HG02870 (cell line): ENCODE measurements at regions not wholly inside any gene's neighbourhood (a gene's known extent, or its start where the extent isn't known, plus 50 kb on each side); places are given as distances from the start of the nearest gene placed in this dataset.
"Not testable (repeated sequence)": the region's sequence is repeated elsewhere in the genome, so short reads cannot be mapped to it uniquely, and the experiment has no call there.

ENCODE experiments used
- ATAC-seq: cut with Tn5 transposase; IDR thresholded peaks from one replicate; pipeline ENCODE4 v1.9.1; 2021; ENCODE audit warnings: mild to moderate bottlenecking, moderate library complexity; ENCODE audit not compliant: unreplicated experiment

- no peak for ATAC-seq
These were observed 945.2 kb downstream of the GRID1 start for GRCh38 chr10:85421421-85421820.

DNA sequence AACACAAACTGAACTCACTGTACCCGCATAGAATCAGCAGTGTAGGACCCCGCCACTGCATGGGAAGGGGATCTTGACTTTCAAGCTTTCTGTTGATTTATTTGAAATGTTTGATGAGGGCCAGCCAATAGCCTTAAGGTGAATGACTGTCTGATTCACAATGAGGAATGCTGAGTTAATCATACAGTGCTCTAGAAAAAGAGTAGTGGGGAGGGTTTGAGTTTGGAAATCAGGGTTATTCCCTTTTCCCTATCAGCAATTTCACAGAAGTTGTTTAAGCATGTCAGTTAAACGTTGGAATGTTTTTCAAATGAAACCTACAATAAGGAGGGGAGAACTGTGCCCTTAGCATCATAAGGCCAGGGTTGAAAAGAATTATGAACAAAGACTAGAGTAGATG, 937.5 kb downstream of the GRID1 start:
- no peak for ATAC-seq

DNA sequence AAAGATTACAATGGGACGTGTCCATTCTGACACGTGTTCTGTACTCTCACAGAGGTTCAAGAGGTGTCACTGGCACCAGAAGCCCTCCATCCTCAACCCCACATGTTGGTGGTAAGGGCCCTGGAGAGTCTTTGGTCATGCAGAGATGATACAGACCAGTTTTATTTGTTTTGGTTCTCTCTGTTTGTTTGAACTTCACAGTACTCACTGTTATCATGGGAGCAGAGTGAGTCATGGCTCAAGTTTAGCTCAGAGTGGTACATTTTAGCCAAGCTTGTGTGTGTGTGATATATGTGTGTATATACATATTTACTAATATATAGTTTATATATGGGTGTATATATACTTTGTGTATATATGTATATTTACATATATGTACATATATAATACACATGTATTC, 935.6 kb downstream of the GRID1 start:
- ATAC-seq: no peak

GRCh38 chr10:85433248-85433647, 933.3 kb downstream of the GRID1 start:
- ATAC-seq: no peak

DNA sequence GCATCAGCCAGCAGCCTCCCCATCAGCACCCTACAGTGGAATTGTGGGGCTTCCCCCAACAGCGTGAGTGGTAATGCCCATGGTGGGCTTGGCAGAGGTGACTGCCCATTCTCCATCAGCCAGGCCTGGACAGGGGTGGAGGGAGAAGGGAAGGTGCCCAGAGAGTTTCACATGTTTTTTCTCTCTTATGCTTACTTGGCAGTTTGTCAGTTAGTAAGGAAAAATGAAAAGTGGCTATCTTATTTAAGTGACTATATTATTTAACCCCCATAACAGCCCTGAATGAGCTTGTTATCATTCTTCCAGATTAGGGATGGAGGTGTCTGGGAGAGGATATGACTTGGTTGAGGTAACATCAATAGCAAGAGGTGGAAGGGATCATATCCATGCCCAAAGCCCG, 921.7 kb downstream of the GRID1 start:
- ATAC-seq: no peak

DNA sequence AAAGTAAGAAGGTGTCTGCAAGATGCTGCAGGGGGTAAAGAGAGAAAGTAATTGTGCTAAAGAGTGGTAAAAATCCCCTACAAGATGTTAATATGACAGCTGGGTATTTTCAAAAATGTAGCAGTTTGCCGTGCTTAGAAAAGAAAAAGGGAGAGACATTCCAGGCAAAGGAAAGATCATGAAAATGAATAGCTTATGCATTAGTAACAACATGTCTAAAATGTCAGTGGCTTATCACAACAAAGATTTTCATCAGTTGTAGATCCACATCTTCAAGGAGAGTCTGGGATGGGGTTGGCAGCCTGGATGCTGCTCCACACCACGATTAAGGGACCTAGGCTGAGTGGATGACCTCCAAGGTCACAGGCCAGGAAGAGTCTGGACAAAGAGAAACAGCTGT, 920.9 kb downstream of the GRID1 start:
- ATAC-seq: no peak

- ATAC-seq: no peak
These were observed 919.8 kb downstream of the GRID1 start for GRCh38 chr10:85446827-85447226.

GRCh38 chr10:85447690-85448089, 918.9 kb downstream of the GRID1 start:
- no peak for ATAC-seq

GRCh38 chr10:85448716-85449115, 917.9 kb downstream of the GRID1 start:
- no peak for ATAC-seq

DNA sequence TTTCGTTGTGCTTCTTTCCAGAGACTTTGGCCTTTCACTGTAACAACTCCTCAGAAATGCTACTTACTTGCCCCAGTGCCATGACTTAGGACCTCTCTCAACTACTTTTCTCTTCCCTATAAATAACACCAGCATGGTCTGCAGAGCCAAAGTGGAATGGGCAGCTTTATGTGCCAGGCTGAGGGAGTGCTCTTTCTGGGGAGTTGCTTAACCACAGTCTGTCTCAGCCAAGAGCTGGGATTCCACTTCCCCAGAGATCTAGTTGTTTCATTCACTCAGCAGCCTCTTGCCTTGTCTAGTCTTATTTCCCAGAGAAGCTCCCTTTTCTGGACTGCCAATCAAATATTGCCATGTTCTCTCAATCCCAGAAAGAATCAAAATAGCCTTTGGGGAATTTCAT, 912.2 kb downstream of the GRID1 start:
- ATAC-seq: no peak

DNA sequence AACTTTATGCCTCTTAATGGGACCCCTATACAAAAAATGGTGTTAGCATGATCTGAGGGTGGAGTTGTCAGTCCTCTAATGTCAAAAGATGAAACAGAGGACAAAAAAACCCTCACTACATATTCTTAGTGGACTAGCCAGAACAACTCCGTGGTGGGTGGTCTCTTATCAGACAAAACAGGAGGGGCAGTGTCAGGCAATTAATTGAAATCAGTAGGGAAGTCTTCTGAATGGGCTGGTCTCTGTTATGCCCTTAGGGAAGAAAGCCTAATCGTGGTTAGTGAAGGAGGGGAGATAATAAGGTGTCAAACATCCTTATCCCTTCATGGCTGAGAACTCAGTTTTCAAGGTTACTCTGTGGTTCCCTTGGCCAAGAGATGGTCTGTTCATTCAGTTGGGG, 909.4 kb downstream of the GRID1 start:
- ATAC-seq: no peak

GRCh38 chr10:85458324-85458723, 908.3 kb downstream of the GRID1 start:
- no peak for ATAC-seq

GRCh38 chr10:85459906-85460305, 906.7 kb downstream of the GRID1 start:
- no peak for ATAC-seq

DNA sequence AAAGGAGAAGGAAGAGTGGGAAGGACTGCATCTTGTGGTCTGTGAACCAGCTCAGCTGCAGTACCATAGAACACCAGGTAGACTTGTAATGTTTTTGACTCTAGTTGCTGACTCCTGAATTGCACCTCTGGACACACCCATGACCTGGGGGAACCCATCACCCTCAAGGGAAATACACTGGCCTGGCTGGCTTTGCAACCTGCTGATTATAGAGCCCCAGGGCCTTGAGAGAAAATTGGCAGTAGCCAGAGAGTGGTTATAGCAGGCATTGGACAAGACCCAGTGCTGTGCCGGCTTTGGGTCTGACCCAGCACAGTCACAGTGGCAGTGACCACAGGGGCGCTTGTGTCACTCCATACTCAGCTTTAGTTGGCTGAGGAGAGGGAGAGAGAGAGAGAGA, 902.3 kb downstream of the GRID1 start:
- no peak for ATAC-seq

- no peak for ATAC-seq
These were observed 888.6 kb downstream of the GRID1 start for GRCh38 chr10:85477979-85478378.

DNA sequence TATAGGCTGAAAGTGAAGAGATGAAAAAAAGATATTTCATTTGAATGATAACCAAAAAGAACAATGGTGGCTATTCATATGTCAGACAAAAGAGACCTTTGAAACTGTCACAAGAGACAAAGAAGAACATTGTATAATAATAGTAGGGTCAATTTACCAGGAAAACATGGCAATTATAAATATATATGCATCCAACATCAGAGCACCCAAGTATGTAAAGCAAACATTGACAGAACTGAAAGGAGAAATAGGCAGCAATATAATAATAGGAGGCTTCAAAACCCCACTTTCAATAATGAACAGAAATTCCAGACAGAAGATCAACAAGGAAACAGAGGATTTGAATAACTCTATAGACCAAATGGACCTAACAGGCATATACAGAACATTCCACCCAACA, 876.2 kb downstream of the GRID1 start:
- no peak for ATAC-seq

GRCh38 chr10:85491652-85492051, 874.9 kb downstream of the GRID1 start:
- no peak for ATAC-seq

DNA sequence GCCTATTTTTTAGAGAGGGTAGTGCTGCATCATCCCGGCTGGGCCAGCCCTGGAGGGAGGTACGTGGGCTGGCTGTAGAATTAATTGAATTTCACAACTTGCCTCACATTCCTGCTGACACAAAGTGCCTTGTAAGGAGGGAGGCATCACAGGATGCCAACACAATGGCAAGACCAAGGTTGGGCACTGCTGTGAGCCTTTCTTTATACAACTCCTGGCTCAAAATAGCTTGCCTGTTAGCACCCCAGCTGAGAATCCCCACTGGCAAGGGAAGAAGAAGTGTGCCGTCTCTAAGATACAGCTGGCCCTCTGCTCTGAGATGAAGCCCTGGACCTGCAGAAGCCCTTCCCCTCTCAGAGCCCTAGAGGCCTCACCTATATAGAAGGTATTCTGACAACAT, 873.9 kb downstream of the GRID1 start:
- ATAC-seq: no peak

GRCh38 chr10:85493703-85494102, 872.9 kb downstream of the GRID1 start:
- ATAC-seq: no peak

DNA sequence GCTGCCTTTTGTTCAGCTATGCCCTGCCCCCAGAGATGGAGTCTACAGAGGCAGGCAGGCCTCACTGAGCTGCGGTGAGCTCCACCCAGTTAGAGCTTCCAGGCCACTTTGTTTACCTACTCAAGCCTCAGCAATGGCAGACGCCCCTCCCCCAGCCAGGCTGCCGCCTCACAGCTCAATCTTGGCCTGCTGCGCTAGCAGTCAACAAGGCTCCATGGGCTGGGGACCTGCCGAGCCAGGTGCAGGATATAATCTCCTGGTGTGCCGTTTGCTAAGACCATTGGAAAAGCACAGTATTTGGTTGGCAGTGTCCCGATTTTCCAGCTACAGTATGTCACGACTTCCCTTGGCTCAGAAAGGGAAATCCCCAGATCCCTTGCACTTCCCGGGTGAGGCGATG, 862.0 kb downstream of the GRID1 start:
- not testable (repeated sequence) for ATAC-seq

DNA sequence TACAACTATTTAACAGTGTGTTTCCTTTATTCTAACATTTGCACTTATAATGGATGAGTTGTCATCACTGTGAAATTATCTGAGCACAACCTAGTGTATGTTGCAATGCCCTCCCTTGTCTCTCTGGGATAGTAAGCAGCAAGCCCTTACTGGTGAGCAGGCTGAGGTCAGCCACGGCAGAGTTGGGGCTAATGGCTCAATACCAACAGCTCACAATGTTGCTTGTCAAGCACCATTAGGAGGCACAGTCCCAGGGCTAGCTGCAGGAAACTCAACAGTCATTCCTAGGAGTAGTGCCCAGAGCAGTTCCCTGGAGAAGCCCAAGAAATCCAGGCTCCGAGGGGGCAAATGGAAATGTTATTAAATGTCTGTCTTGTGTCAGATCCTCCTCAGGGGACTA, 858.4 kb downstream of the GRID1 start:
- ATAC-seq: no peak

- no peak for ATAC-seq
These were observed 855.9 kb downstream of the GRID1 start for GRCh38 chr10:85510682-85511081.

DNA sequence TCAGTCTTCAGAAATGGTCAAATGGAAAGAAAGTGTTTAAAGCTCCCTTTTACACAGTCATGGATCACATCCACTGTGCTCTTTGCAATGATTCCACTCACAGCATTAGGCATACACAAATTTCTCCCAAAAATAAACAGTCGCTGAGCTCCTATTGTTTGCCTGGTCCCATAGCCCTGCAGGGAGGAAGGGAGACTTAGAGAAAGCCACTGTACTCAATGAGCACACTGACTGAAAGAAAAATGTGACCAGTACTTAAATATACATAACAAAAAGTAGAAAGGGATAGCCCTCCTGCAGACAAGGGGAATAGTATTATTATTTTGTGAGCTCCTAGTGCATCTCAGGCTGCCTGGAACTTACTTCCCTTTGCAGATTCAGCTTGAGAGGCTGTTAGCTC, 853.2 kb downstream of the GRID1 start:
- no peak for ATAC-seq

- ATAC-seq: no peak
These were observed 851.3 kb downstream of the GRID1 start for GRCh38 chr10:85515316-85515715.
